ENCODE measurements at regions not wholly inside any gene's neighbourhood (a gene's known extent, or its start where the extent isn't known, plus 50 kb on each side); places are given as distances from the start of the nearest gene placed in this dataset.

DNA sequence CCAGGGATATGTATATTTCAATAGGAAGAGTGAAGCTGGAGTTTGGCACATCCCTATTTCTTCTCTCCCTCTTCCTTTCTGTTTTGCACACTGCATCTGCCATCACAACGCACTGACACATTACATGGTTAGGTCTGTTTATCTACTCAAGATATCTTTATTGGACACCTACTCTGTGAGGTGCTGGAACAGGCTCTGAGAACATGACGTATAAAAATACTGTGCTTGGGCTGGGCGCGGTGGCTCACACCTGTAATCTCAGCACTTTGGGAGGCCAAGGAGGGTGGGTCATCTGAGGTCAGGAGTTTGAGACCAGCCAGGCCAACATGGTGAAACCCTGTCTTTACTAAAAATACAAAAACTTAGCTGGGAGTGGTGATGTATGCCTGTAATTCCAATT lies 653.3 kb downstream of the SLC4A3 start:
- TF ChIP-seq, protein P1, sequence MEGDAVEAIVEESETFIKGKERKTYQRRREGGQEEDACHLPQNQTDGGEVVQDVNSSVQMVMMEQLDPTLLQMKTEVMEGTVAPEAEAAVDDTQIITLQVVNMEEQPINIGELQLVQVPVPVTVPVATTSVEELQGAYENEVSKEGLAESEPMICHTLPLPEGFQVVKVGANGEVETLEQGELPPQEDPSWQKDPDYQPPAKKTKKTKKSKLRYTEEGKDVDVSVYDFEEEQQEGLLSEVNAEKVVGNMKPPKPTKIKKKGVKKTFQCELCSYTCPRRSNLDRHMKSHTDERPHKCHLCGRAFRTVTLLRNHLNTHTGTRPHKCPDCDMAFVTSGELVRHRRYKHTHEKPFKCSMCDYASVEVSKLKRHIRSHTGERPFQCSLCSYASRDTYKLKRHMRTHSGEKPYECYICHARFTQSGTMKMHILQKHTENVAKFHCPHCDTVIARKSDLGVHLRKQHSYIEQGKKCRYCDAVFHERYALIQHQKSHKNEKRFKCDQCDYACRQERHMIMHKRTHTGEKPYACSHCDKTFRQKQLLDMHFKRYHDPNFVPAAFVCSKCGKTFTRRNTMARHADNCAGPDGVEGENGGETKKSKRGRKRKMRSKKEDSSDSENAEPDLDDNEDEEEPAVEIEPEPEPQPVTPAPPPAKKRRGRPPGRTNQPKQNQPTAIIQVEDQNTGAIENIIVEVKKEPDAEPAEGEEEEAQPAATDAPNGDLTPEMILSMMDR (IDR thresholded peaks at IDR 0.05): no peak
- TF ChIP-seq POLR2A (IDR thresholded peaks at IDR 0.05): no peak
- TF ChIP-seq POLR2AphosphoS5 (IDR thresholded peaks at IDR 0.05): no peak
